GM06990 (cell line): ENCODE measurements at regions not wholly inside any gene's neighbourhood (a gene's known extent, or its start where the extent isn't known, plus 50 kb on each side); places are given as distances from the start of the nearest gene placed in this dataset.

Source experiments
- DNase-seq: peaks from one replicate; pipeline ENCODE4 v3.0.0-alpha.2; 2011; ENCODE audit not compliant: insufficient read length; ENCODE audit errors: extremely low read depth
- H3K27me3 ChIP-seq: replicated peaks from 2 replicates; pipeline ENCODE4 v1.6.0; 2011; ENCODE audit warnings: low read length; ENCODE audit not compliant: control insufficient read depth, insufficient read depth
- H3K36me3 ChIP-seq: 2 replicates; pipeline ENCODE4 v1.5.1; 2011; ENCODE audit warnings: low read length; ENCODE audit not compliant: control insufficient read depth, insufficient read depth
- H3K4me3 ChIP-seq: replicated peaks from 2 replicates; pipeline ENCODE4 v1.5.1; 2011; ENCODE audit warnings: low read depth, mild to moderate bottlenecking, control low read depth, low read length
- TF ChIP-seq, protein P1 (sequence below): IDR thresholded peaks from 2 replicates; pipeline ENCODE4 v1.5.1; 2011; ENCODE audit warnings: low read length, control low read depth, mild to moderate bottlenecking, inconsistent platforms; ENCODE audit not compliant: insufficient read depth, poor library complexity, severe bottlenecking

DNA sequence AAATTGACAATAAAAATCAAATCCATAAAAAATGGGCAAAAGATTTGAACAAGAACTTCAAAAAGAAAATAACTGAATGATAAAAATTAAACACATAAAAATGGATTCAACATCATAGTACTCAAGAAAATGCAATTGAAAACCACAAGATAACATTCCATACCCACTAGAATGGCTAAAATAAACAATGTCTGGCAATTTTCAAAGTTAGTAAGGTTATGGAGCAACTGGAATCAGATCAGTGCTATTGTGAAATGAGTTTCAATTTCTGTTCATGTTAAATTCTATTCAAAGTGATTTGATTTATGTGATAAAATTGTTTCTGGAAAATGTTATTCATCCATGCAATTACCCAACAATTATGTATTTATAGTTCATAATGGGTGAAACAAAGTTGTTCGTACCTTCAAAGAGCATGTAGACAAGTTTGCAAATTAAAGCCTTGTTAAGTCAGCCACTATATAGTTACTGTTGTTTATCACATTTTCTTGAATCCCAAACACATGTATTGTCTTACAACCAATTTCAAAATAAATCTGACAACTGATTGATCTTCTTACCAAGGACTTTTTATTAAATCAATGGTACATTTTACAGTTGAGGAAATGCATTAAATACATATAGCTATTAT lies 151.5 kb upstream of the CENPW start:
- TF ChIP-seq, protein P1, sequence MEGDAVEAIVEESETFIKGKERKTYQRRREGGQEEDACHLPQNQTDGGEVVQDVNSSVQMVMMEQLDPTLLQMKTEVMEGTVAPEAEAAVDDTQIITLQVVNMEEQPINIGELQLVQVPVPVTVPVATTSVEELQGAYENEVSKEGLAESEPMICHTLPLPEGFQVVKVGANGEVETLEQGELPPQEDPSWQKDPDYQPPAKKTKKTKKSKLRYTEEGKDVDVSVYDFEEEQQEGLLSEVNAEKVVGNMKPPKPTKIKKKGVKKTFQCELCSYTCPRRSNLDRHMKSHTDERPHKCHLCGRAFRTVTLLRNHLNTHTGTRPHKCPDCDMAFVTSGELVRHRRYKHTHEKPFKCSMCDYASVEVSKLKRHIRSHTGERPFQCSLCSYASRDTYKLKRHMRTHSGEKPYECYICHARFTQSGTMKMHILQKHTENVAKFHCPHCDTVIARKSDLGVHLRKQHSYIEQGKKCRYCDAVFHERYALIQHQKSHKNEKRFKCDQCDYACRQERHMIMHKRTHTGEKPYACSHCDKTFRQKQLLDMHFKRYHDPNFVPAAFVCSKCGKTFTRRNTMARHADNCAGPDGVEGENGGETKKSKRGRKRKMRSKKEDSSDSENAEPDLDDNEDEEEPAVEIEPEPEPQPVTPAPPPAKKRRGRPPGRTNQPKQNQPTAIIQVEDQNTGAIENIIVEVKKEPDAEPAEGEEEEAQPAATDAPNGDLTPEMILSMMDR, result no peak
- Histone ChIP-seq H3K27me3 (no peaks in the 10 kb centered on the region), H3K4me3 (no peak overlapping the region), H3K36me3 (no peaks in the 10 kb centered on the region)
- no peak for DNase-seq

DNA sequence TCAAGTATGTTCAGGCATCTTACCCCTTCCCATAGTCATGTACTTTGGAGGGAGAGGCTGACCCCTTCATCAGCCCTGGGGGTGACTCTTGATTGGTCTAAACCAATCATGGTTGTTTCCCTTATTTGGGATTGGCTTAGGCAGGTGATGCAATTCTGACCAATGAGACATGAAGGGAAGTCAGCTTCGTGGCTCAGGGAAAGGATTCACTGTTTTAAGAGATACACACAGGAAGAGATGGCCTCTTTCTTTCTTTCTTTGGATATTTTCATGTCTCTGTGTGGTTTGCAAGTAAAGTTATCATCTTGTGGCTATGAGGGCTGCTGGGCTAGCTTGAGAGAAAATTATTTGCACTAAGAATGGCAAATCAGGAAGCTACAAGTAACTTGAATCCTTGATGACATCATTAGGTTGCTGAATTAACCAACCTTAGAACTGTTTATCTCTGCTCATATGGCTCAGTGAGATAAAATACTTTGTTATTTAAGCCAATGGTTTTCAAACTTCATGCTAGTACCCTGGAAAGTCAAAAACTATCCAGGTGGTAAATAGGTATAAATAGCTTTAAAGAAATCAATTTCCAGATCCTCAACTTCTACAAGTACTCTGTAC lies 144.2 kb upstream of the CENPW start:
- DNase-seq, result no peak
- H3K4me3 ChIP-seq, result no peak overlapping the region
- no peaks in the 10 kb centered on the region for H3K36me3 ChIP-seq
- H3K27me3 ChIP-seq, result no peaks in the 10 kb centered on the region
- TF ChIP-seq, protein P1, result no peak

DNA sequence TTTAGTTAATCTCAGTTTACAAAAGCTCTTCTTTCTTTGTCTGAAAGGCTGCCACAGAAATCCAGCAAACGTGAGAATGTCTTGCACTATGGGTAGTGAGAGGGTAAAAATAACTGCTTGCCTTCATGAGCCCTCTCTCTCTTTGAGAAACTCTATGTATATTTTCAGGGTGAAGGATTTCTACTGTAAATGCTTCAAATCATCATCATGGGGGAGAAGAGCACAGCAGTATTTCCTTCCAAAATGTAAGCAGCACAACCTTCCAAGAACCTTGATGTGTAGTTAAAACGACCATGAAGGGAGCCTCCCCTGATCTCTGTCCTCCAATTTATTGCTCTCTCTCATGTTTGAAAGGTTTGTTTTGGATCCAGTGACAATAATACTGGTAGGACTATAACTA lies 141.3 kb upstream of the CENPW start:
- Histone ChIP-seq H3K4me3 (no peak overlapping the region), H3K36me3 (no peaks in the 10 kb centered on the region), H3K27me3 (no peaks in the 10 kb centered on the region)
- no peak for DNase-seq
- TF ChIP-seq, protein P1, result no peak

DNA sequence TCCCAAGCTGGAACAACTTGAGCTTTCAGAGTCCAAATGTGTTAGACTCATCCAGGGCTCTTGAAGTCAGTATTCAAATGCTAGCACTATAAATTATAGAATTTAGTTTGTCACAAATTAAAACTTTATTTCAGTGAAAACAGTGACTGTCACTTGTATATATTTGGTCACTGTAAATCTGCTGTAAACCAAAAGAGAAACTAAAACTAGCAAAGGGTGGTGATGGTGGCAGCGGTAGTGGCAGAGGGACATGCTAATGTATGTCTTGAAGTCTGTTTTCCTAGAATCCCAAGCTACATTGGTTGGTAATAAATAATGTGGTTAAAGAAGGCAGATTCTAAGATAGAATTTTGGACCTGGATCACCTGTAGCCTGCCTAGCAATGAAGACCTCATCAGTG lies 140.4 kb upstream of the CENPW start:
- TF ChIP-seq, protein P1, result no peak
- no peak for DNase-seq
- Histone ChIP-seq H3K36me3 (no peaks in the 10 kb centered on the region), H3K27me3 (no peaks in the 10 kb centered on the region), H3K4me3 (no peak overlapping the region)

DNA sequence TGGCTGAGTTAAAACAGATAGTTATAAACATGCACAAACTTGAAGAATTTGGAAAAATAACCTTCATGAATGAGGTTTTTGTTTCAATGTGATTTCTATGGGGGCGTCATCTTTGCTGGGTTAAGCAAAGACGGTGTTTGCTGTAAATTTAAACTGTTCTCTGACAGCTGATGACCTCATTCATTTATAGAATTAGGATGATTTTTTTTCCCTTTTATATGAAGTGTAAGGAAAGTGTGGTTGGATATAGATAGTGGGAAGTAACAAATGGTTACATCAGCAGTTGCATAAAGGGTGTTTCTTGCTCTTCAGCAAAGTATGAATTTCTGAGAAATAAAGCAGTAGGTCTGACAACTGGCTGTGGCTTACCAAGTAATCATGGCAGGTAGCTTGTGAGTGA lies 137.2 kb upstream of the CENPW start:
- H3K36me3 ChIP-seq, result no peaks in the 10 kb centered on the region
- no peaks in the 10 kb centered on the region for H3K27me3 ChIP-seq
- TF ChIP-seq, protein P1, result no peak
- H3K4me3 ChIP-seq, result no peak overlapping the region
- no peak for DNase-seq
